ENCODE measurements at regions not wholly inside any gene's neighbourhood (a gene's known extent, or its start where the extent isn't known, plus 50 kb on each side); places are given as distances from the start of the nearest gene placed in this dataset.

- no peak for TF ChIP-seq EP300 (IDR thresholded peaks at IDR 0.05)
- TF ChIP-seq POLR2AphosphoS5 (IDR thresholded peaks at IDR 0.05) = no peak
- TF ChIP-seq, protein P1, sequence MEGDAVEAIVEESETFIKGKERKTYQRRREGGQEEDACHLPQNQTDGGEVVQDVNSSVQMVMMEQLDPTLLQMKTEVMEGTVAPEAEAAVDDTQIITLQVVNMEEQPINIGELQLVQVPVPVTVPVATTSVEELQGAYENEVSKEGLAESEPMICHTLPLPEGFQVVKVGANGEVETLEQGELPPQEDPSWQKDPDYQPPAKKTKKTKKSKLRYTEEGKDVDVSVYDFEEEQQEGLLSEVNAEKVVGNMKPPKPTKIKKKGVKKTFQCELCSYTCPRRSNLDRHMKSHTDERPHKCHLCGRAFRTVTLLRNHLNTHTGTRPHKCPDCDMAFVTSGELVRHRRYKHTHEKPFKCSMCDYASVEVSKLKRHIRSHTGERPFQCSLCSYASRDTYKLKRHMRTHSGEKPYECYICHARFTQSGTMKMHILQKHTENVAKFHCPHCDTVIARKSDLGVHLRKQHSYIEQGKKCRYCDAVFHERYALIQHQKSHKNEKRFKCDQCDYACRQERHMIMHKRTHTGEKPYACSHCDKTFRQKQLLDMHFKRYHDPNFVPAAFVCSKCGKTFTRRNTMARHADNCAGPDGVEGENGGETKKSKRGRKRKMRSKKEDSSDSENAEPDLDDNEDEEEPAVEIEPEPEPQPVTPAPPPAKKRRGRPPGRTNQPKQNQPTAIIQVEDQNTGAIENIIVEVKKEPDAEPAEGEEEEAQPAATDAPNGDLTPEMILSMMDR (IDR thresholded peaks at IDR 0.05) = no peak
- TF ChIP-seq POLR2A (IDR thresholded peaks at IDR 0.05) = no peak
- Histone ChIP-seq H3K4me3 (no peak overlapping the region), H3K9me3 (no peaks in the 10 kb centered on the region), H3K36me3 (no peaks in the 10 kb centered on the region), H3K4me1 (no peaks in the 10 kb centered on the region), H3K27ac (no peak overlapping the region), H3K27me3 (no peaks in the 10 kb centered on the region)
- WGBS = 87% methylated on average over 1 of the region's 1 CpG
- DNase-seq (ENCODE audit: low spot score in 2 of 2) = no peak
These were observed 568.9 kb upstream of the ZNF608 start for GRCh38 chr5:125315306-125315705.

DNA sequence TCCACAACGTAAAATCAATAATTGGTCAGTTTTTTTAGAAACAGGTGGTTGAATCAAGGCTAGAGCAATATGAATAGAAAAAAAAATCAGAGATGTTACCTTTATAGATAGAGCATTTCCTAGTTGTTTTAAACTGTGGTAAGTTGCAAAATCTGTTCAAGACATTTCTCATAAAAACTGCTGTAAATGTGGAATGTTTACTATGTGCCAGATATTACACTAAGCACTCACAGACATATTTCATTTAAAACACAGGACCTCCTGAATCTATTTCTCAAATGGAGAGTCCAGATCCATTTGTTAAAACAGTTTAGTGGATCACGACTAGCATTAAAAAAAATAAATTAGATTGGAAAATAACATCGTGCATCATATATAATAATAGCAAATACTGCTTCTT is 570.0 kb upstream of the ZNF608 start:
- WGBS = 91% methylated on average over 3 of the region's 3 CpGs
- H3K27me3 ChIP-seq = no peaks in the 10 kb centered on the region
- no peak overlapping the region for H3K27ac ChIP-seq
- DNase-seq (ENCODE audit: low spot score in 2 of 2) = no peak
- H3K9me3 ChIP-seq = no peaks in the 10 kb centered on the region
- no peaks in the 10 kb centered on the region for H3K36me3 ChIP-seq
- TF ChIP-seq POLR2AphosphoS5 (IDR thresholded peaks at IDR 0.05) (no peak), POLR2A (IDR thresholded peaks at IDR 0.05) (no peak), EP300 (IDR thresholded peaks at IDR 0.05) (no peak)
- TF ChIP-seq, protein P1 (IDR thresholded peaks at IDR 0.05) = no peak
- H3K4me3 ChIP-seq = no peak overlapping the region
- H3K4me1 ChIP-seq = no peaks in the 10 kb centered on the region

GRCh38 chr5:125316915-125317535 is 570.6 kb upstream of the ZNF608 start:
- no peaks in the 10 kb centered on the region for H3K4me1 ChIP-seq
- TF ChIP-seq POLR2AphosphoS5 (IDR thresholded peaks at IDR 0.05) (no peak), POLR2A (IDR thresholded peaks at IDR 0.05) (no peak), EP300 (IDR thresholded peaks at IDR 0.05) (no peak)
- TF ChIP-seq, protein P1 (IDR thresholded peaks at IDR 0.05) = no peak
- H3K27me3 ChIP-seq = no peaks in the 10 kb centered on the region
- no peaks in the 10 kb centered on the region for H3K36me3 ChIP-seq
- no peak overlapping the region for H3K27ac ChIP-seq
- no peak overlapping the region for H3K4me3 ChIP-seq
- no peak for DNase-seq (ENCODE audit: low spot score in 2 of 2)
- H3K9me3 ChIP-seq = no peaks in the 10 kb centered on the region
- WGBS = 69% methylated on average over 7 of the region's 7 CpGs

- Histone ChIP-seq H3K27ac (no peak overlapping the region), H3K4me1 (no peaks in the 10 kb centered on the region), H3K27me3 (no peaks in the 10 kb centered on the region), H3K36me3 (no peaks in the 10 kb centered on the region), H3K4me3 (no peak overlapping the region), H3K9me3 (no peaks in the 10 kb centered on the region)
- TF ChIP-seq EP300 (IDR thresholded peaks at IDR 0.05) (no peak), POLR2AphosphoS5 (IDR thresholded peaks at IDR 0.05) (no peak), POLR2A (IDR thresholded peaks at IDR 0.05) (no peak)
- TF ChIP-seq, protein P1 (IDR thresholded peaks at IDR 0.05) = no peak
- DNase-seq (ENCODE audit: low spot score in 2 of 2) = no peak
- 78% methylated on average over 5 of the region's 5 CpGs for WGBS
These were observed 571.1 kb upstream of the ZNF608 start for GRCh38 chr5:125317536-125317995.

GRCh38 chr5:125321654-125322053 is 575.2 kb upstream of the ZNF608 start:
- TF ChIP-seq POLR2AphosphoS5 (IDR thresholded peaks at IDR 0.05) (no peak), POLR2A (IDR thresholded peaks at IDR 0.05) (no peak), EP300 (IDR thresholded peaks at IDR 0.05) (no peak)
- TF ChIP-seq, protein P1 (IDR thresholded peaks at IDR 0.05) = no peak

More at GRCh38 chr5:125321654-125322053, 575.2 kb upstream of the ZNF608 start:
- peaks cover 4% of the 10 kb centered on the region for H3K4me1 ChIP-seq
- no peaks in the 10 kb centered on the region for H3K27me3 ChIP-seq
- H3K36me3 ChIP-seq = no peaks in the 10 kb centered on the region
- H3K27ac ChIP-seq = no peak overlapping the region
- 84% methylated on average over 1 of the region's 1 CpG for WGBS
- DNase-seq (ENCODE audit: low spot score in 2 of 2) = no peak
- H3K4me3 ChIP-seq = no peak overlapping the region
- H3K9me3 ChIP-seq = no peaks in the 10 kb centered on the region

Data from suprapubic skin (tissue), 4 donors.